H1 (cell line): ENCODE measurements at regions not wholly inside any gene's neighbourhood (a gene's known extent, or its start where the extent isn't known, plus 50 kb on each side); places are given as distances from the start of the nearest gene placed in this dataset.

Source experiments
- CTCF ChIA-PET: fragments of 300-600 bp; sonication (Branson Sonifier 250); formaldehyde crosslinking; loops from one replicate; lab custom pipeline; 2021; ENCODE audit not compliant: partially characterized antibody; lab: Charles Lee
- POLR2A ChIA-PET: fragments of 300-600 bp; sonication (Branson Sonifier 250); formaldehyde crosslinking; loops from one replicate; lab custom pipeline; 2021; ENCODE audit warnings: inconsistent platforms; ENCODE audit not compliant: partially characterized antibody; lab: Charles Lee
- DNase-seq, 2 experiments: peaks; one replicate each; pipeline versions ENCODE4 v3.0.0 to v3.0.0-alpha.2; 2010 to 2022; ENCODE audit warnings: low spot score in 2 of 2, low read depth in 1 of 2, mixed read lengths in 1 of 2
- FAIRE-seq: peaks from 2 replicates; lab custom pipeline; 2011; peaks lifted over from hg19 to GRCh38; lab: Jason Lieb, UNC
- H2AFZ ChIP-seq: 2 replicates; pipeline ENCODE4 v1.8.1; 2012; ENCODE audit warnings: low read length, inconsistent platforms
- H2AK5ac ChIP-seq: 2 replicates; pipeline ENCODE4 v1.6.1; 2013; ENCODE audit warnings: low read depth, low read length
- H2BK120ac ChIP-seq: replicated peaks from 2 replicates; pipeline ENCODE3; 2013; ENCODE audit warnings: low read depth, low read length, inconsistent platforms
- H2BK12ac ChIP-seq: 2 replicates; pipeline ENCODE4 v1.6.1; 2013; ENCODE audit warnings: low read depth, low read length
- H2BK15ac ChIP-seq: 2 replicates; pipeline ENCODE4 v1.6.1; 2013; ENCODE audit warnings: low read length
- H2BK20ac ChIP-seq: 2 replicates; pipeline ENCODE4 v1.6.1; 2013; ENCODE audit warnings: low read length
- H2BK5ac ChIP-seq: 2 replicates; pipeline ENCODE4 v1.6.1; 2013; ENCODE audit warnings: low read depth, low read length
- H3K14ac ChIP-seq: 2 replicates; pipeline ENCODE4 v1.6.1; 2013; ENCODE audit warnings: inconsistent platforms; ENCODE audit not compliant: insufficient read length
- H3K18ac ChIP-seq: 2 replicates; pipeline ENCODE4 v1.6.1; 2013; ENCODE audit warnings: low read length; ENCODE audit errors: extremely low read depth
- H3K23ac ChIP-seq: 2 replicates; pipeline ENCODE4 v1.6.1; 2013; ENCODE audit warnings: inconsistent platforms; ENCODE audit not compliant: insufficient read length
- H3K23me2 ChIP-seq: 2 replicates; pipeline ENCODE4 v1.6.1; 2013; ENCODE audit warnings: low read depth, low read length
- H3K27ac ChIP-seq: 2 replicates; pipeline ENCODE4 v1.6.1; 2011; ENCODE audit warnings: low read depth, low read length, inconsistent platforms
- H3K27me3 ChIP-seq, 4 experiments: replicated peaks in 1 of 4; 1 replicate in 1 of 4; 2 replicates in 3 of 4; pipeline versions ENCODE4 v1.6.1 to v1.8.1; 2011 to 2013; ENCODE audit warnings: low read length in 3 of 4, mild to moderate bottlenecking in 3 of 4, inconsistent platforms in 2 of 4, mixed read lengths in 2 of 4, moderate library complexity in 1 of 4; ENCODE audit not compliant: control insufficient read depth in 3 of 4, insufficient read depth in 3 of 4; ENCODE audit errors: extremely low read depth in 1 of 4
- H3K36me3 ChIP-seq, 4 experiments: 2 replicates each; pipeline versions ENCODE4 v1.6.1 to v1.8.1; 2011 to 2013; ENCODE audit warnings: mild to moderate bottlenecking in 4 of 4, low read length in 3 of 4, moderate library complexity in 2 of 4, control low read depth in 1 of 4, inconsistent platforms in 1 of 4; ENCODE audit not compliant: insufficient read depth in 4 of 4, control insufficient read depth in 2 of 4
- H3K4ac ChIP-seq: replicated peaks from 2 replicates; pipeline ENCODE3; 2013; ENCODE audit warnings: low read length, low read depth, mixed read lengths, inconsistent platforms; ENCODE audit not compliant: insufficient read length
- H3K4me1 ChIP-seq, 4 experiments: replicated peaks in 1 of 4; 1 replicate in 1 of 4; 2 replicates in 3 of 4; pipeline versions ENCODE4 v1.6.1 to v1.8.1; 2011 to 2013; ENCODE audit warnings: low read length in 3 of 4, inconsistent platforms in 2 of 4, mixed read lengths in 1 of 4; ENCODE audit not compliant: insufficient read depth in 4 of 4, control insufficient read depth in 3 of 4
- H3K4me2 ChIP-seq, 2 experiments: 2 replicates each; pipeline versions ENCODE4 v1.6.1 to v1.8.1; 2011 to 2013; ENCODE audit warnings: low read depth in 2 of 2, low read length in 2 of 2, control low read depth in 1 of 2, inconsistent platforms in 1 of 2, mild to moderate bottlenecking in 1 of 2; ENCODE audit not compliant: insufficient read depth in 1 of 2
- H3K4me3 ChIP-seq, 4 experiments: fragments of 200-600, 300-600 bp in 1 of 4; sonication (generic), shearing (Covaris generic), sonication (Bioruptor Twin) in 1 of 4; 2 replicates each; pipeline versions ENCODE4 v1.5.1 to v1.8.1; 2011 to 2016; ENCODE audit warnings: low read length in 4 of 4, low read depth in 3 of 4, control low read depth in 2 of 4, inconsistent platforms in 2 of 4, mild to moderate bottlenecking in 2 of 4, mixed read lengths in 1 of 4, moderate library complexity in 1 of 4; ENCODE audit not compliant: insufficient read depth in 2 of 4; ENCODE audit errors: extremely low read depth in 1 of 4
- H3K56ac ChIP-seq: replicated peaks from 2 replicates; pipeline ENCODE3; 2013; ENCODE audit warnings: low read depth, mild to moderate bottlenecking, mixed read lengths, low read length, inconsistent platforms; ENCODE audit not compliant: insufficient read length
- H3K79me1 ChIP-seq: 2 replicates; pipeline ENCODE4 v1.6.1; 2013; ENCODE audit warnings: low read depth, low read length, control low read depth
- H3K79me2 ChIP-seq, 2 experiments: 2 replicates each; pipeline versions ENCODE4 v1.6.1 to v1.8.1; 2012 to 2013; ENCODE audit warnings: low read length in 2 of 2, mild to moderate bottlenecking in 2 of 2, inconsistent platforms in 1 of 2; ENCODE audit not compliant: insufficient read depth in 2 of 2, control insufficient read depth in 1 of 2
- H3K9ac ChIP-seq, 4 experiments: replicated peaks in 1 of 4; 1 replicate in 1 of 4; 2 replicates in 3 of 4; pipeline versions ENCODE4 v1.6.1 to v1.8.1; 2011 to 2013; ENCODE audit warnings: low read depth in 3 of 4, low read length in 3 of 4, control low read depth in 2 of 4, mild to moderate bottlenecking in 2 of 4, moderate library complexity in 2 of 4, inconsistent platforms in 1 of 4; ENCODE audit errors: extremely low read depth in 1 of 4
- H3K9me3 ChIP-seq, 2 experiments: 2 replicates each; pipeline versions ENCODE4 v1.6.1 to v1.8.1; 2012 to 2013; ENCODE audit warnings: mild to moderate bottlenecking in 2 of 2, moderate library complexity in 2 of 2, control low read depth in 1 of 2, inconsistent platforms in 1 of 2, low read depth in 1 of 2, low read length in 1 of 2, mixed read lengths in 1 of 2; ENCODE audit not compliant: insufficient read depth in 2 of 2
- H4K20me1 ChIP-seq, 2 experiments: replicated peaks in 1 of 2; 2 replicates each; pipeline versions ENCODE3 to v1.8.1; 2011 to 2013; ENCODE audit warnings: inconsistent platforms in 2 of 2, low read length in 2 of 2, mild to moderate bottlenecking in 1 of 2; ENCODE audit not compliant: insufficient read depth in 2 of 2, control insufficient read depth in 1 of 2
- H4K5ac ChIP-seq: 2 replicates; pipeline ENCODE4 v1.6.1; 2013; ENCODE audit warnings: low read length, low read depth, mixed read lengths, inconsistent platforms; ENCODE audit not compliant: insufficient read length
- H4K8ac ChIP-seq: 2 replicates; pipeline ENCODE4 v1.8.0; 2013; ENCODE audit warnings: mild to moderate bottlenecking, moderate library complexity, low read length, inconsistent platforms; ENCODE audit not compliant: insufficient read depth; ENCODE audit errors: extremely low read depth
- H4K91ac ChIP-seq: replicated peaks from 2 replicates; pipeline ENCODE3; 2013; ENCODE audit warnings: low read length, mixed read lengths, inconsistent platforms; ENCODE audit not compliant: insufficient read length
- BRCA1 ChIP-seq: IDR thresholded peaks from 2 replicates; pipeline ENCODE4 v1.6.1; 2012; ENCODE audit warnings: low read depth, low read length, improper control_type of control experiment
- CHD1 ChIP-seq: IDR thresholded peaks from 2 replicates; pipeline ENCODE4 v1.6.1; 2012; ENCODE audit warnings: low read depth, low read length, improper control_type of control experiment
- CHD2 ChIP-seq: IDR thresholded peaks from 2 replicates; pipeline ENCODE4 v1.6.1; 2012; ENCODE audit warnings: low read length, improper control_type of control experiment
- CREB1 ChIP-seq: IDR thresholded peaks from 2 replicates; pipeline ENCODE4 v1.6.1; 2012; ENCODE audit warnings: inconsistent platforms
- CTBP2 ChIP-seq: IDR thresholded peaks from 2 replicates; pipeline ENCODE4 v1.7.0; 2011; ENCODE audit warnings: borderline replicate concordance, mild to moderate bottlenecking, moderate library complexity, mixed read lengths, low read length; ENCODE audit not compliant: insufficient read depth, insufficient read length
- POLR2A ChIP-seq, 2 experiments: IDR thresholded peaks; 1 replicate in 1 of 2; 2 replicates in 1 of 2; pipeline ENCODE4 v1.6.1; 2011; ENCODE audit warnings: low read depth in 2 of 2, low read length in 2 of 2, mild to moderate bottlenecking in 2 of 2; ENCODE audit errors: control extremely low read depth in 1 of 2
- RNF2 ChIP-seq: fragments of 200-900, 300-1000 bp; sonication (generic); IDR thresholded peaks from 2 replicates; pipeline ENCODE4 v1.7.1; 2016; ENCODE audit warnings: borderline replicate concordance, low read depth, mild to moderate bottlenecking, antibody characterized with exemption, low read length; ENCODE audit not compliant: poor library complexity, severe bottlenecking; ENCODE audit errors: missing control alignments
- SAP30 ChIP-seq: fragments of 300-600 bp; sonication (generic); IDR thresholded peaks from 2 replicates; pipeline ENCODE4 v1.7.1; 2012; ENCODE audit warnings: low read length, moderate library complexity, mild to moderate bottlenecking, inconsistent platforms; ENCODE audit not compliant: insufficient read depth, insufficient replicate concordance
- SIN3A ChIP-seq, 2 experiments: IDR thresholded peaks in 1 of 2; conservative IDR thresholded peaks in 1 of 2; 2 replicates each; pipeline ENCODE4 v1.6.1; 2011 to 2012; ENCODE audit warnings: low read length in 2 of 2, improper control_type of control experiment in 1 of 2, low read depth in 1 of 2, mild to moderate bottlenecking in 1 of 2
- SP1 ChIP-seq: IDR thresholded peaks from 2 replicates; pipeline ENCODE4 v1.6.1; 2011; ENCODE audit warnings: low read depth, low read length
- TBP ChIP-seq: IDR thresholded peaks from 2 replicates; pipeline ENCODE4 v1.6.1; 2011; ENCODE audit warnings: low read depth, low read length, improper control_type of control experiment
- TEAD4 ChIP-seq: IDR thresholded peaks from 2 replicates; pipeline ENCODE4 v1.6.1; 2012; ENCODE audit warnings: low read depth, low read length, inconsistent platforms, mixed read lengths
- WGBS, 2 experiments: shearing (Covaris generic) in 1 of 2; methylation state at CpG; one replicate each; pipeline versions ENCODE4 v1.1.6 to v1.1.7; 2013 to 2015; ENCODE audit warnings: low lambda C conversion rate in 2 of 2, mixed read lengths in 2 of 2, inconsistent platforms in 1 of 2, low coverage in 1 of 2, missing lambda C conversion rate in 1 of 2; ENCODE audit not compliant: insufficient replicate concordance in 2 of 2, insufficient coverage in 1 of 2, insufficient read length in 1 of 2; ENCODE audit errors: extremely low coverage in 1 of 2, missing lambda C conversion rate in 1 of 2; 5-methylcytosine and 5-hydroxymethylcytosine counted together
- TF ChIP-seq, protein P1 (sequence below): IDR thresholded peaks from 2 replicates; pipeline ENCODE4 v1.6.1; 2012; ENCODE audit warnings: inconsistent platforms

DNA sequence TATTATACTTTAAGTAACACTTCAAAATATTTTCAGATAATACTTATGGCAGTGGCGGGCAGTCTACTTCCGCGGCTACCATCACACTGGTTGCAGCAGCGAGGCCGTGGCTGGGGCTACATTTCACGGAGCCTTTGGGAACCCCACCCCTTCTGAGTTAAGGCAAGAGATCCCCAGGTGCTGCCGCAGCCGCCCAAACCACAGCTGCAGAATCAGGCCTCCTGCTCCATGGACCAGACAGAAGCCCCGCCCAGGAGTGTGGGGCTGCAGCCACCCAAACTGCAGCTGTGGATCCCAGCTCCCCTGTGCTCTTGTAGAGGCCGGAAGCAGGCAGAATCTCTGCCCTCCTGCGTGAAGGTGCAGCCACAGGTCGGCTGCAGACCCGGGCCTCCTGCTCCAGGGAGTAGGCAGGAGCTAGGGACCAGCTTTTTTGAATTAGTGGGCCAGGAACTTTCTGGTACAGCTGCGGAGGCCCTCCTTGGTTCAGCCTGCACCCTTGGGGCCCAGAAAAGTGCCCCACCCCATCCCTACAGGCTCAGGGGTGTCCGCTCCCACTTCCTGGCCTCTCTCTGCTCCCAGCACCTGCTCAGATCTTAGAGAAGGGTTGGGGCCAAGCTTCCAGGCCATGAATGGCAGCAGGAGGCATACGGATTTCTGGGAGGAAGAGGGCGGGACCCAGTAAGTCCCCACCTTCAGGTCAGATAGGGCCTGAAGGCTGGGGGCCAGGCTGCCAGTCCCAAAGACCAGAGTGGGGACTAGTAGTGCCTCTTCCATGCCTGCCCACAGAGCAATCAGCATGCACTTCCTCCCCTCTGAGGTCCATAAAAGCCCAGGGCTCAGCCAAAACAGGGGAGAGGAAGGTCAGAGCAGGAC lies 1188.8 kb upstream of the CADM2 start:
- H2BK20ac ChIP-seq = no peak overlapping the region
- TF ChIP-seq TBP = no peak
- no peak for TF ChIP-seq RNF2
- no peak for TF ChIP-seq CHD2
- no peak for TF ChIP-seq POLR2A (IDR thresholded peaks at IDR 0.05; ENCODE audit: control extremely low read depth in 1 of 2, low read depth in 2 of 2, low read length in 2 of 2)
- TF ChIP-seq CTBP2 = no peak
- TF ChIP-seq CREB1 = no peak
- no peak for TF ChIP-seq SP1
- TF ChIP-seq SIN3A (conservative IDR thresholded peaks at IDR 0.05 in 1 of 2, IDR thresholded peaks at IDR 0.05 in 1 of 2; ENCODE audit: low read depth in 1 of 2, low read length in 2 of 2) = no peak
- no peak for TF ChIP-seq SAP30
- TF ChIP-seq, protein P1, sequence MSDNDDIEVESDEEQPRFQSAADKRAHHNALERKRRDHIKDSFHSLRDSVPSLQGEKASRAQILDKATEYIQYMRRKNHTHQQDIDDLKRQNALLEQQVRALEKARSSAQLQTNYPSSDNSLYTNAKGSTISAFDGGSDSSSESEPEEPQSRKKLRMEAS = no peak
- TF ChIP-seq CHD1 = no peak
- no peak for TF ChIP-seq TEAD4
- TF ChIP-seq BRCA1 = no peak

More for the DNA sequence above, 1188.8 kb upstream of the CADM2 start:
- Histone ChIP-seq H3K36me3 (no peaks in the 10 kb centered on the region), H4K91ac (no peak overlapping the region), H3K27ac (no peak overlapping the region), H3K9ac (no peak overlapping the region), H3K14ac (no peak overlapping the region), H4K8ac (peak overlapping the region; percentile 80; the same call in 1 of the 2 replicates), H3K4me3 (no peak overlapping the region), H3K9me3 (peaks cover 0 to 3% of the 10 kb centered on the region in 2 experiments; a peak in 1 of 4 replicates), H4K20me1 (no peaks in the 10 kb centered on the region), H3K27me3 (no peaks in the 10 kb centered on the region), H3K23ac (no peak overlapping the region), H3K4me1 (no peaks in the 10 kb centered on the region), H2BK12ac (no peak overlapping the region), H3K79me2 (no peaks in the 10 kb centered on the region), H2AFZ (peak overlapping the region; percentile 53), H2AK5ac (no peak overlapping the region), H2BK15ac (no peak overlapping the region), H4K5ac (no peak overlapping the region), H3K4me2 (no peak overlapping the region), H3K4ac (no peak overlapping the region), H3K23me2 (no peaks in the 10 kb centered on the region), H2BK5ac (no peak overlapping the region), H3K79me1 (no peaks in the 10 kb centered on the region), H2BK120ac (no peak overlapping the region), H3K56ac (no peak overlapping the region), H3K18ac (no peak overlapping the region)
- WGBS, 2 experiments = 92% methylated on average over 17 of the region's 17 CpGs; no CpG with 5 or more reads in 1 of the 2 experiments
- DNase-seq (no peak), FAIRE-seq (no peak)
- ChIA-PET POLR2A (no interaction called here), CTCF (interaction anchor here (0.8 kb wide), 2 partner anchors 11 to 1507 kb away, joined by 3 read pairs; no protein-coding TSS in a partner anchor)
